NCI-H2227 (cell line): ENCODE measurements at regions not wholly inside any gene's neighbourhood (a gene's known extent, or its start where the extent isn't known, plus 50 kb on each side); places are given as distances from the start of the nearest gene placed in this dataset.
"Not testable (repeated sequence)": the region's sequence is repeated elsewhere in the genome, so short reads cannot be mapped to it uniquely, and the experiment has no call there.

Source experiments
- DNase-seq: peaks from one replicate; lab custom pipeline; 2025; ENCODE audit not compliant: unreplicated experiment; lab: John Stamatoyannopoulos, UW

DNA sequence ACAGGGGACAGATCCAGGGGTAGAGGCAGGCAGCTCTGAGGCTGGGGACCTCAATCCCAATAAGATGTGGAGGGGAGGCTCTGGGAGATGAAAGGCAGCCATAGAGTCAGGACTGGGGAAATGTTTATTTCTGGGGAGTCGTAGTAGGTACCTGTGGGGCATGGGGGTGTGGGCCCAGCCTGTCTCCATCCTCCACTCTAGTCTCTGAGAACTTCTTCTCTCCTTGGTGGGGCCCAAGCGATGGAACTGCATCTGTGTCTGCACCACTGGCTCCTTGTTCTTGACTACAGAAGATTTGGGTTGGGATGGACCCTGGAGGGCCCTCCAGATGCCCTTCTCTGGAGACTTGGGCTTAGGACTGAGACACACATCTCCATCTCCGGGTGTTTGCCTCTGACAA is 953.9 kb upstream of the ZNF722 start:
- no peak for DNase-seq

DNA sequence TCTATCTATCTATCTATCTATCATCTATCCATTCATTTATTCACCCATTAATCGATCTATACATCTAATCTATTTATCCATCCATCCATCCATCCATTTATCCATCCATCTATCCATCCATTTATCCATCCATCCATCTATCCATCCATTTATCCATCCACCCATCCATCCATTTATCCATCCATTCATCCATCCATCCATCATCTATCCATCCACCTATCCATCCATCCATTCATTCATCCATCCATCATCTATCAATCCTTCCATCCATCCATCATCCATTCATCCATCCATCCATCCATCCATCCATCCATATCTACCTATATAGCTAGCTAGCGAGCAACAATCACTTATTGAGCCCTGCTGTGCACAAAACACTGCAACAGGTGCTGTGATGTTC is 953.1 kb upstream of the ZNF722 start:
- DNase-seq: no peak

DNA sequence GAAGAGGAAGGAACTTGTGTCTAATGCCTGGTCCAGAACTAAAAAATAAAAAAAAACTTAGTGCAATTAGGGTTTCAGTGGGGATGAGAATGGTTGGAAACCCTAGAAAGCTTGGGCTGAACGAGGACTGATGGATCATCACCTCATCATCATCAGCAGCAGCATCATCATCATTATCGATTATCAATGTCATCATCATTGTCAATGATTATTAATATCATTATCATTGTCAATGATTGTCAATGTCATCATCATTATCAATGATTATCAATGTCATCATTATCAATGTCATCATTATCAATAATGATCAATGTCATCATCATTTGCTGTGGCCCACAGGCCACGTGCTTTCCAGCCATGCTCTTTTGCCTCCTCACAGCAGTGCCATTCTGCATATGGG is 952.0 kb upstream of the ZNF722 start:
- no peak for DNase-seq

- no peak for DNase-seq
These were observed 951.6 kb upstream of the ZNF722 start for GRCh38 chr7:63047061-63047460.

- DNase-seq: no peak
These were observed 951.1 kb upstream of the ZNF722 start for GRCh38 chr7:63047546-63047945.

DNA sequence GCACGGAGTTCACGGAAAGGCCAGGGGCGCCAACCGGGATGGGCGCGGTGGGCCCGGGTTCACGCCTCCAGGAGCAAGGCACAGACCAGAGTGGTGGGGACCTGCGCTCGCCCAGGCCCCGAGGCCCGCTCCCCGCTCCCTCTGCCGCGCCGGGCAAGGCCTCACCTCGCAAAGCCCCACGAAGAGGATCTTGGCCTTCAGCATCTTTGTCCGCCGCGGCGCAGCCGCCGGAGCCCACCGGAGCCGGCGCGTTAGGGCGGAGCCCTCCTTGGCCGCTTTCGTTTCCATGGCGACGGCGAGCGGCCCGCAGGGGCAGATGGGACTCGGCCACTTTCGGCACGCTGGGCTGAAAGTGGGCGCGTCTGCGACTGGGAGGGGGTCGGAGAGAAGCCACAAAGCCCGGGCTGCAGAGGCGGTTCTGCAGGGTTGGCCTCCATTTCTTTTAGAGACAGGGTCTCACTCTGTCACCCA is 944.4 kb upstream of the ZNF722 start:
- DNase-seq: no peak

DNA sequence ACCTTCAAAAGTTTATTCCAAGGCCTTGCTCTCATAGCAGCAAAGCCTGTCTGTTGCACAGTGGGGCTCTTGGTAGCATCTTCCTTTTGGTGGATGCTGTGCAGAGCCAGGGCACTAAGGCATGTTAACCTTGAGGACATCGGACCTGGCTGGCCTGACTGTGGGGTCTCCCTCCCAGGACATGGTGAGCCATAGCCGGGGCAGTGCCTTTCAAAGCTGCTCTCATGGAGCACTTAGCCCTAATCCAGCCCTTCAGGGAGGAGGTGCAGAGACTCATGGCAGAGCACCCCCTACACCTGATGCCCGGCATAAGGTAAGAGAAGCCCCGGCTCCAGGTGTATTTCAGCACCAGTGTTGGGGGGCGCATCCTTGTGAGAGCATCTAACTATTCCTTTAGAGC is 941.4 kb upstream of the ZNF722 start:
- no peak for DNase-seq

GRCh38 chr7:63060701-63061100 is 937.9 kb upstream of the ZNF722 start:
- DNase-seq: not testable (repeated sequence)

DNA sequence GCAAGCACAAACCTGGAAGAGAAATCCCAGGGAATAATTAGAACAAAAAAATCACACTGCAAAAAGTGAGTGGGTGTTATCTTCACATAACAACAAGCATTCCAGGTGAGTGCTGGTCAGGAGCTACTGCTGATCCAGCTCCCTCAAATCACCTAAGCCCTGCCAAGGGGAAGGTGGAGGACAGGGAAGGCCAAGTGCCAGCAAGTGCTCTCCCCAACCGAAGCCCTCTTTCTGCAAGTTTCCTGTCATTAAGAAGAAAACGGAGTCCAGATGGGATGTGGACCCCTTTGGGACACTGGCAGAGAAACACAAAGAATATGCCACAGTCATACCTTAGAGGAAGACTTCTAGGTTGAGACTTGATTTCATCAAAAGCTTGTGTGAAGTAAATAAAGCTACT is 933.0 kb upstream of the ZNF722 start:
- DNase-seq: no peak

DNA sequence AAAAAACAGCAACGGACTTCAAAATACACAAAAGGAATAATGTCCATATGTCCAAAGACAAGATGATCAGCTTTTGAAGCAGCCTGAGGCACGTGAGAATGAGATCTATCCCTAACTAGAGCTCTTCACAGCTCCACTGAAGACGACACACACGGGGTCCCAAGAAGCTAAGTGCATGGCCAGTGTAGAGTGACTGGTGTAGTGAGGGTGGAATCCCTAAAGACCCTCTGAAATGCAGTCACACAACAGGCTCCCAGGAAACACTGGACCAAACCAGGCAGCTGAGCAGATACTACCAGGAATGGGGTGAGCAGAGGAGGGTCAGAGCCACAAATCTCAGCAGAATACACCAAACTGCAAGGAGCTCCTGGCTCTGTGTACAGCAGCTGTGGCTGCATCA is 932.4 kb upstream of the ZNF722 start:
- not testable (repeated sequence) for DNase-seq

GRCh38 chr7:63067897-63068585 is 930.6 kb upstream of the ZNF722 start:
- DNase-seq: peak; percentile 64

DNA sequence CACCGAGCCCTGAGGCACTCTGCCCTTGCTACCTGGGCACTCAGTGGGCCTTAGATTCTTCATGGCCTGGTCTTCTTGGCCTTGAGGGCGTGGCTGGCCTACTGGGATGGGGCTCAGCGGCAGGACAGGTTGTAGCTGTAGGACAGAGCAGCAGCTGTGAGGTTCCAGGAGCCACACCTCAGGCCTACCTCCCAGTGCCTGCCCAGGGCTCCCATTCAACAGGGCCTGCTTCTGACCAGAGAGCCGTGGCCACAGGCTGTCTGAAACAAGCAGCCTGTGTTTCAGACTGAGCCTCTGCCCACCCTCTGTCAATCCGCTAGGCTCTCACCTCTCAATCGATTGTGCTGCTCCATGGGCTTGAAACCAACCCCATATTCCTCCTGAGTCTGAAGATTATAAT is 928.0 kb upstream of the ZNF722 start:
- no peak for DNase-seq

- DNase-seq: no peak
These were observed 927.3 kb upstream of the ZNF722 start for GRCh38 chr7:63071396-63071795.

DNA sequence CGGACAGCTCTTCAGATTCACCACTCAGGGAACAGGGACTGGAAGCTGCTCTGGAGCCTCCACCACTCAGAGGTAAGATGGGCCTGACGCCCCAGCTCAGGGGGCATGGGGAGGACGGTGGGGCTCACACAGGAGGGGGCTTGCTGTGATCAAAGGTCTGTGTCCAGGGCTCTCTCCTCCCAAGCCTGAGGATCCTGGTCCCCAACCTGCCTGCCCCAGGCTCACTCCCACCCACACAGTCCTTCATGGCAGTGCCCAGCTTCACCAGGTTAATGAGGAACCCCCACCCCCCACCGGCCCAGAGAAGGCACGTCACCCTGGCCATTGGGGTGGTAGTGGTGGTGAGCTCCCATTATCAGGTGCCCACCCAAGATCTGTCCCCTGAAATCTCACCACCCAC is 926.7 kb upstream of the ZNF722 start:
- no peak for DNase-seq

DNA sequence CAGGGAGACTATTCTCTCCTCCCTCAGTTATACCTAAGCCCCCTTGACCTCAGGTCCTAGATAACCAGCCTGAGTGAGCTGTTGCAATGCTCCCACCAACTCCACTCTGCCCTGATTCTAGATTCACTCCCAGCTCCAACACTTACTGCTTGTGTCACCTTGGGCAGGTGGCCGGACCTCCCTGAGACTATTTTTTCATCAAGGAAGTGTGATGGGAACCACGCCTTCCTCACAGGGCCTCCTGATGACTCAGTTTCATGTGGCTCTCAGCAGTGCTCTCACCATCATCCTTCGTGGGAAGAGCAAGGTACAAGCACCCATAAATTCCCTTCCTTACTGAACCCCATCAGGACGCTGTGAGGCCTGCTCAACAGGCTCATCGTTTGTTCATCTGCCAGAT is 925.8 kb upstream of the ZNF722 start:
- no peak for DNase-seq

DNA sequence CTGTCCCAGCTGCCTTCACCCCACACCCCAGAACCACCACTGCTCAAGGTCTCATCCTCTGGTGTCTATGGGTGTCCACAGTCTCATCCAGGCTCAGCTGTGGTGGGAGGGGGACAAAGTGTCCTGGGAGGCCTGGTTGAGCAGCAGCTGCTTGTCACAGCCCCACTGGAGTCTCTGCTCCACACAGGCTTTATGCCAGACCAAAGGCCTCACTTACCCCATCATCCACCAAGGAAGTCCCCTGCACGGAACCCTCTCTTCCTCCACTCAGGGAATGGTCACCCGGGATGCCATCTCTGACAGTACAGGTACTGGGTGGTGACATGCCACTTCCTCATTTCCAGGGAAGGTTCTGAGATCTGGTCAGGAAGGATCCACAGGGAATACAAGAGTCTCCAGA is 925.4 kb upstream of the ZNF722 start:
- DNase-seq: no peak

DNA sequence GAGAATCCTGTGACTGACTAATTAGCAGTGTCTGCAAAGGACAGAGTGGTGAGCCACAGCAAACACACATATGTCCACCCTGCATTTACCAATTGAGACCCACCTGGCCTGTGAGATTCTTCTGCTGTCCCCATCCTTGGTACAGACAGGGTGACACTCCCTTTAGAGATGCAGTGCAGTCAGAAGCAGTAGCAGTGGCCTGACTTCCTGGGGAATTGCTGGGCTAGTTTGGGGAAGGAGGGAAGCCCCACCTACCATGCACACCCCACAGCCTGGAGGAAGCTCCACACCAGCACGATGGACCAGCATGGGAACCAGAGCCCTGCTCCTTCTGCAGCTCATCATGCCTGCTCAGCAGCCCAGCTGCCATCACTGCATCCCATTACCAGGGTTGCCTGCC is 924.9 kb upstream of the ZNF722 start:
- no peak for DNase-seq

GRCh38 chr7:63077841-63078240 is 920.8 kb upstream of the ZNF722 start:
- DNase-seq: no peak

- DNase-seq: no peak
These were observed 918.2 kb upstream of the ZNF722 start for GRCh38 chr7:63080406-63080805.

DNA sequence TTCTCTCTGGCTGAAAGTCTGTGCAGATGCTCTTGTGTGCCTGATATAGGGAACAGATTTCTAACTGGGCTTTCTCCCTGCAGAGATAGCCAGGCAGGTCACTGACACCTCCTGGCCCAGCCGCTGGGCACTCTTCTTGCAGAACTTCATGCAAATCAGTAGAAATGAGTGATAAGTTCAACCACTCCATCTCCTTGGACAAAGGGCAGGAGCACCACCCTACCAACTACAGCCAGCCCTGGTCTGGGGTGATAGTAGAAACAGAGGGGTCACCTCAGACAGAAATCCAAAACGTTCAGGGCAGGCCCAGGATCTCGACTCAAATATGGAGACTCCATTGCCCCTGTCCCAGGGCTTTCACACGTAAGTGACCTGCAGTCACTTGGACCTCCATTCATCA is 917.8 kb upstream of the ZNF722 start:
- no peak for DNase-seq

GRCh38 chr7:63087575-63088190 is 911.0 kb upstream of the ZNF722 start:
- DNase-seq: no peak

- DNase-seq: no peak
These were observed 905.7 kb upstream of the ZNF722 start for GRCh38 chr7:63092951-63093350.

- DNase-seq: no peak
These were observed 905.2 kb upstream of the ZNF722 start for GRCh38 chr7:63093481-63093880.
